GM20000 (cell line): ENCODE measurements at regions not wholly inside any gene's neighbourhood (a gene's known extent, or its start where the extent isn't known, plus 50 kb on each side); places are given as distances from the start of the nearest gene placed in this dataset.
"Not testable (repeated sequence)": the region's sequence is repeated elsewhere in the genome, so short reads cannot be mapped to it uniquely, and the experiment has no call there.

Experiments
- DNase-seq: peaks from one replicate; pipeline ENCODE4 v3.0.0; 2012; ENCODE audit warnings: low spot score
- TF ChIP-seq, protein P1 (sequence below): IDR thresholded peaks from 2 replicates; pipeline ENCODE4 v1.5.1; 2012; ENCODE audit warnings: mild to moderate bottlenecking, control low read depth; ENCODE audit errors: extremely low read depth, missing control alignments

DNA sequence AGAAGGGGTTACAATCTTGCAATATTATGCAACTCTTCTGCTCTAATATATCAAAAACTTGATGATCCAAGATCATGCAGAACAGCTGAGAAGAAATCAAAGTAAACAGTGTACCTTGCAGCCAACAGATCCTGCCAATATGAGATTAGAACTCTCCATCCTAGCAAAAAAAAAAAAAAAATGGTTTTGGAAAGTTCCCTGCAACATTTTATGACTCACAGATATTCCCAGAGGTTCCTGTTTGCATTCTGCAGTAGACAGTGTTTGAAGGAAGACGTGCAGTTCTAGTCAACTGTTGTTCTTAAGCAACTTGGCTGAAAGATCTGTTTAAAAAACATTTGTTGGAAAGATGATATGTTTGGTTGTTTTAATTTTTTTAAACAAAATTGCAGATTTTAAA is 103.6 kb upstream of the WDR75 start:
- no peak for DNase-seq

DNA sequence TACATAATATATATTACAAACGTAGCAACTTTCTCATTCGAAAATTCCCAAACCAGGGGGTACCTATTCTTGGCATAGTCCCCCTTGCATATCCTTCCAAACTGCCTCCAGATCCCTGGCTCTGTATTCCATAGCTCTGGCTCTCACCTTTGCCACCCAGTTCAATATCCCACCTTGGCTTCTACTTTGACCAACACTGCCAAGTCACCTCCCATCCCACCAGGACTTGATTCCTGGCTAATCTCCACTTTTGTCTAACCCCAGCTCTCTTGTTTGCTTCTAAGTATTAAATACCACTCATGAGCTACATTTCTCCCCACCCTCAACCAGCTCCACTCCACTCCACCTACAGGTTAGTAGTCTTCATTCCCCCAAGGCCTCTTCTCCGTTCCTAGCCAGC is 103.2 kb upstream of the WDR75 start:
- DNase-seq = no peak
- TF ChIP-seq, protein P1, sequence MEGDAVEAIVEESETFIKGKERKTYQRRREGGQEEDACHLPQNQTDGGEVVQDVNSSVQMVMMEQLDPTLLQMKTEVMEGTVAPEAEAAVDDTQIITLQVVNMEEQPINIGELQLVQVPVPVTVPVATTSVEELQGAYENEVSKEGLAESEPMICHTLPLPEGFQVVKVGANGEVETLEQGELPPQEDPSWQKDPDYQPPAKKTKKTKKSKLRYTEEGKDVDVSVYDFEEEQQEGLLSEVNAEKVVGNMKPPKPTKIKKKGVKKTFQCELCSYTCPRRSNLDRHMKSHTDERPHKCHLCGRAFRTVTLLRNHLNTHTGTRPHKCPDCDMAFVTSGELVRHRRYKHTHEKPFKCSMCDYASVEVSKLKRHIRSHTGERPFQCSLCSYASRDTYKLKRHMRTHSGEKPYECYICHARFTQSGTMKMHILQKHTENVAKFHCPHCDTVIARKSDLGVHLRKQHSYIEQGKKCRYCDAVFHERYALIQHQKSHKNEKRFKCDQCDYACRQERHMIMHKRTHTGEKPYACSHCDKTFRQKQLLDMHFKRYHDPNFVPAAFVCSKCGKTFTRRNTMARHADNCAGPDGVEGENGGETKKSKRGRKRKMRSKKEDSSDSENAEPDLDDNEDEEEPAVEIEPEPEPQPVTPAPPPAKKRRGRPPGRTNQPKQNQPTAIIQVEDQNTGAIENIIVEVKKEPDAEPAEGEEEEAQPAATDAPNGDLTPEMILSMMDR = no peak

More for the DNA sequence above, 103.6 kb upstream of the WDR75 start:
- TF ChIP-seq, protein P1 = no peak

DNA sequence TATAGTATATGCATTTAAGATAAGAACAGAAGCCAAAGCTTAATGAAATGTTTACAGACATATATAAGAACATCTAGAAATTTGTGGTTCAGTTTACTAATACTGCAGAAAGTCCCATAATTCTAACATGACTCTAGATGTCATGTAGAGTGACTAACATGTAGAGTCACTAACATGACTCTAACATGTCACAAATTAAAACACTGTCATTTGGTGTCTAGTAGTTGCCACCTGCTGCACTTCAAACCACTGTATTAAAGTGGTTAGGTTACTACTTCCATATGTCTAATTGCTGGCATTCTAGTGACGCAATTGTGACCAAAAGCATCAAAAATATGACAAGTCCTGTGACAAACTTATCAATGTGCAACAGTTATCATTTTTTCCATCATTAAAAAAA is 100.2 kb upstream of the WDR75 start:
- TF ChIP-seq, protein P1 = no peak

DNA sequence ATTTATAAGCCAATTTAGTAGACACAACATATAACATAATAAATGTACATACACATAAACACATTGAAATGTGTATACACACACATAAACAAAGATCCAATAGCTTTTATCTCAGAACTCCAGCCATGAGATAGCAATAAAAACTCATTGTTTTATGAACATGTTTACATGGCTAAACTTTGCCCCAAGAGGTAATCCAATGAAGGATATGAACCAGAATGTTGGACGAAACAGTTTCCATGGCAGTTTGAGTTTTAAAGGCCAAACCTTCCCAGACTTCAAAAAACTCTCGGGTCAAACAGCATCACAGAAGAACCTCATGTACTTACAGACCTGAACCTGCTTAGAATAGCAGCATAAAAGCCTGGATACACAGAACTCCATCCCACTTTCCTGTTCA is 97.2 kb upstream of the WDR75 start:
- TF ChIP-seq, protein P1 = no peak

More for the DNA sequence above, 100.2 kb upstream of the WDR75 start:
- DNase-seq = no peak

DNA sequence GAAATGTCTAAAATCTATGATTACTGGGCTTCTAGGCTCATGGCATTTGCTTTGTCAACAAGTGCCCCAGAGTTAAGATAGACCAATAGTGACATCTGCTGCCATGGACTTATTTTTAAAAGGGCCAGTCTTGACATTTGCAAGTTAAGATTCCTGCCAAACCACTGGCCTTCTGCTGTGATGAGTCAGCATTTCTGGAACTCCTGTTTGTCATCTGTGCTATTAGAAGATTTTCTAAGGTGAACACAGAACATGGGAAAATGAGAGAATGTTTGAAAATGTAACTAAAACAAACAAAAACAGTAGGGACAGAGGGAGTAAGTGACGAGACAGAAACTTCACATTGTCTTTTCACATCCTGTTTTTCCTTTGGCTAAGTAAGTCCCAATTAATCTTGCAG is 93.7 kb upstream of the WDR75 start:
- peak; percentile 23 for DNase-seq
- TF ChIP-seq, protein P1 = no peak

More for the DNA sequence above, 97.2 kb upstream of the WDR75 start:
- no peak for DNase-seq

DNA sequence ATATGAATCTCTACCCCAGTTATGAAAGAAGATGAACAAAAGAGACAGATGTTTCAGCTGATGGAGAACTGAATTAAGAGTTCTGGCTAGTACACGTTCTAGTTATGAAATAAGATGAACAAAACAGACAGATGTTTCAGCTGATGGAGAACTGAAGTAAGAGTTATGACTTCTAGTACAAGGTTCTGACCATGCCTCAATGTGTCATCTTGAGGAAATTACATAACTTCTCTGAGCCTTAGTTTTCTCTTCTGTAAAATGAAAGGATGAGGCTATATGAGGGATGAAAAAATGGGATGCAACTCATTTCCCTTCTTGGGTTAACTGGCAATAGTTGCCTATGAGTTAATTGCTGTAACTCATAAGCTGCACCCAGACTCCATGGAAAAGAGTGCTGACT is 92.9 kb upstream of the WDR75 start:
- DNase-seq = no peak
- TF ChIP-seq, protein P1 = no peak

DNA sequence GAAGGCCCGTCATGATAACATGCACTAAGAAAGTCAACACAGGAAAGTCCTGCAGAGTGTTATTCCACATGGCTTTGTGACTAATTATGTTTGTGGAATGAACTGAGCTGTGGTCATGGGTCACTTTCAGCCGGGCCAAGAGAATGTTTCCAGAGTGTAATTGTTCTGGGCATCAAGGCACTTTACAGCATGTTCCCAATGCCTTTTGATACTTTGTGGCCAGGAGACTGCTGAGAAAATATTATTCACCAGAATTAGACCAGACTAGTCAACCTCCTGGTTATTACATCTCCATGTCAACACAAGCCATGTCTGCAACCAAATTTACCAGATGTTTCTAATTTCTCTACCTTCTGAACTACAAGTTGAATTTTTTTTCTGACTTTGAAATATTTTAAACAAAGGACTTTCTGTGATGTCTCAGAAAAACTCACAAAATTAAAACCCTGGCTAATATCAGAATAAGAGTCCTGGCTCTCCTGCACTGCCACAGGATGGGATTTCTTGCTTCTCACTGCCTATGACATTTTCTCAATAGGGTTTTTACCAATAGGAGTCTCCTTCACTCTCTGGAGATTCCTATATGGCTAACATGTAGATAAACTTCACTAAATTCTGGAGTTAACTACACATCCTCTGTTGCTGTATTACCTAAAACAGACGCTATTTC is 90.6 kb upstream of the WDR75 start:
- DNase-seq = no peak

DNA sequence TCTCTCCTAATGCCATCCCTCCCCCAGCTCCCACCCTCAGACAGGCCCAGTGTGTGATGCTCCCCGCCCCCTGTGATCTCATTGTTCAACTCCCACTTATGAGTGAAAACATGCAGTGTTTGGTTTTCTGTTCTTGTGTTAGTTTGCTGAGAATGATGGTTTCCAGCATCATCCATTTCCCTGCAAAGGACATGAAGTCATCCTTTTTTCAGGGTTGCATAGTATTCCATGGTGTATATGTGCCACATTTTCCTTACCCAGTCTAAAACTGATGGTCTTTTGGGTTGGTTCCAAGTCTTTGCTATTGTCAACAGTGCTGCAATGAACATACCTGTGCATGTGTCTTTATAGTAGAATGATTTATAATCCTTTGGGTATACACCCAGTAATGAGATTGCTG is 89.3 kb upstream of the WDR75 start:
- not testable (repeated sequence) for DNase-seq

More for the DNA sequence above, 90.6 kb upstream of the WDR75 start:
- TF ChIP-seq, protein P1 = no peak

DNA sequence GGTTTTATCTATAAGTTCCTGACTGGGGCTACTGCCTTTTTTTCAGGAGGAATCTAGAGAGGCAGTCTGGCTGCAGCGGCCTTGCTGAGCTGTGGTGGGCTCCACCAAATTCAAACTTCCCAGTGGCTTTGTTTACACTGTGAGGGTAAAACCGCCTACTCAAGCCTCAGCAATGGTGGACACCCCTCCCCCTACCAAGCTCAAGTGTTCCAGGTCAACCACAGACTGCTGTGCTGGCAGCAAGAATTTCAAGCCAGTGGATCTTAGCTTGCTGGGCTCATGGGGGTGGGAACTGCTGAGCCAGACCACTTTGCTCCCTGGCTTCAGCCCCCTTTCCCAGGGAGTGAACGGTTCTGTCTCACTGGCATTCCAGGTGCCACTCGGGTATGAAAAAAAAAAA is 83.9 kb upstream of the WDR75 start:
- not testable (repeated sequence) for DNase-seq
